SK-N-SH (cell line): ENCODE measurements at regions not wholly inside any gene's neighbourhood (a gene's known extent, or its start where the extent isn't known, plus 50 kb on each side); places are given as distances from the start of the nearest gene placed in this dataset.

Source experiments
- CTCF ChIA-PET: fragments of 300-600, 350-600 bp; formaldehyde crosslinking; extraction: SDS; loops from one replicate; lab custom pipeline; 2021; lab: Yijun Ruan, JAX
- POLR2A ChIA-PET: fragments of 350-600 bp; sonication (Branson Sonifier 250); formaldehyde crosslinking; extraction: SDS; loops from one replicate; lab custom pipeline; 2020; ENCODE audit warnings: antibody characterized with exemption, inconsistent platforms; lab: Yijun Ruan, JAX
- DNase-seq: peaks from one replicate; pipeline ENCODE4 v3.0.0; 2012
- H2AFZ ChIP-seq: fragments of 200-600 bp; sonication (generic); 2 replicates; pipeline ENCODE4 v1.8.1; 2016; ENCODE audit warnings: antibody characterized with exemption, mild to moderate bottlenecking, low read depth
- H3F3A ChIP-seq: fragments of 200-600 bp; sonication (generic); replicated peaks from 2 replicates; pipeline ENCODE3; 2016; ENCODE audit warnings: antibody characterized with exemption, mild to moderate bottlenecking; ENCODE audit not compliant: insufficient read depth
- H3K27ac ChIP-seq, 2 experiments: fragments of 200-500 bp in 1 of 2; fragments of 200-600 bp in 1 of 2; sonication (Bioruptor generic) in 1 of 2; sonication (generic), shearing (Covaris generic) in 1 of 2; 2 replicates each; pipeline versions ENCODE4 v1.5.1 to v1.6.1; 2014 to 2016; ENCODE audit warnings: low read depth in 2 of 2, inconsistent platforms in 1 of 2, low read length in 1 of 2, mild to moderate bottlenecking in 1 of 2, mixed read lengths in 1 of 2
- H3K27me3 ChIP-seq: fragments of 200-600 bp; sonication (generic), shearing (Covaris generic); 2 replicates; pipeline ENCODE4 v1.6.1; 2016; ENCODE audit warnings: mixed run types; ENCODE audit not compliant: insufficient read depth
- H3K36me3 ChIP-seq, 2 experiments: fragments of 200-500 bp in 1 of 2; fragments of 200-600 bp in 1 of 2; sonication (Bioruptor generic) in 1 of 2; sonication (generic) in 1 of 2; replicated peaks in 1 of 2; 2 replicates each; pipeline versions ENCODE3 to v1.5.1; 2014 to 2016; ENCODE audit warnings: low read length in 1 of 2, mild to moderate bottlenecking in 1 of 2; ENCODE audit not compliant: insufficient read depth in 2 of 2, control insufficient read depth in 1 of 2
- H3K4me1 ChIP-seq, 2 experiments: fragments of 200-500 bp in 1 of 2; fragments of 200-600 bp in 1 of 2; sonication (Bioruptor generic) in 1 of 2; sonication (generic), shearing (Covaris generic) in 1 of 2; 2 replicates each; pipeline versions ENCODE4 v1.5.1 to v1.6.1; 2014 to 2016; ENCODE audit warnings: low read depth in 1 of 2, low read length in 1 of 2, mixed run types in 1 of 2; ENCODE audit not compliant: insufficient read depth in 2 of 2, control insufficient read depth in 1 of 2
- H3K4me2 ChIP-seq: fragments of 200-600 bp; sonication (generic), shearing (Covaris generic); 2 replicates; pipeline ENCODE4 v1.6.1; 2017; ENCODE audit warnings: mixed run types
- H3K4me3 ChIP-seq, 2 experiments: fragments of 200-500 bp in 1 of 2; fragments of 200-600 bp in 1 of 2; sonication (Bioruptor generic) in 1 of 2; sonication (generic), shearing (Covaris generic) in 1 of 2; 2 replicates each; pipeline versions ENCODE4 v1.5.1 to v1.8.1; 2014 to 2016; ENCODE audit warnings: low read depth in 2 of 2, inconsistent platforms in 1 of 2, low read length in 1 of 2, mild to moderate bottlenecking in 1 of 2, mixed read lengths in 1 of 2, moderate library complexity in 1 of 2
- H3K79me2 ChIP-seq: fragments of 200-600 bp; sonication (generic); 2 replicates; pipeline ENCODE4 v1.8.1; 2017; ENCODE audit warnings: mild to moderate bottlenecking; ENCODE audit not compliant: insufficient read depth
- H3K9ac ChIP-seq: fragments of 200-600 bp; sonication (generic); 2 replicates; pipeline ENCODE4 v1.6.1; 2017; ENCODE audit warnings: mixed run types
- H3K9me2 ChIP-seq: fragments of 200-600 bp; sonication (generic); 2 replicates; pipeline ENCODE4 v1.6.1; 2017; ENCODE audit warnings: mixed run types
- H3K9me3 ChIP-seq: fragments of 200-600 bp; sonication (generic); 2 replicates; pipeline ENCODE4 v1.6.1; 2017; ENCODE audit warnings: mixed run types, mild to moderate bottlenecking, moderate library complexity
- H4K20me1 ChIP-seq: fragments of 200-600 bp; sonication (generic); 2 replicates; pipeline ENCODE4 v1.6.1; 2017; ENCODE audit warnings: mild to moderate bottlenecking, mixed run types; ENCODE audit not compliant: insufficient read depth
- ELF1 ChIP-seq: IDR thresholded peaks from 2 replicates; pipeline ENCODE4 v1.4.0; 2012
- EZH2phosphoT487 ChIP-seq: fragments of 200-600 bp; sonication (generic); IDR thresholded peaks from 2 replicates; pipeline ENCODE4 v1.6.1; 2017; ENCODE audit warnings: low read depth, mixed run types, mild to moderate bottlenecking, antibody characterized with exemption, moderate library complexity, borderline replicate concordance
- MEF2A ChIP-seq: IDR thresholded peaks from 2 replicates; pipeline ENCODE4 v1.4.0; 2012; ENCODE audit warnings: low read depth, borderline replicate concordance
- NRF1 ChIP-seq: IDR thresholded peaks from 2 replicates; pipeline ENCODE4 v1.6.1; 2012; ENCODE audit warnings: low read depth, mild to moderate bottlenecking, low read length
- POLR2AphosphoS5 ChIP-seq: IDR thresholded peaks from 2 replicates; pipeline ENCODE4 v1.6.1; 2012; ENCODE audit warnings: low read depth, low read length
- RAD21 ChIP-seq: IDR thresholded peaks from 2 replicates; pipeline ENCODE4 v1.6.1; 2012; ENCODE audit warnings: mild to moderate bottlenecking, low read length
- RCOR1 ChIP-seq: fragments of 150-350 bp; IDR thresholded peaks from 2 replicates; pipeline ENCODE4 v1.6.1; 2017; ENCODE audit warnings: antibody characterized with exemption, low read length
- RFX5 ChIP-seq: IDR thresholded peaks from 2 replicates; pipeline ENCODE4 v1.6.1; 2012; ENCODE audit warnings: mild to moderate bottlenecking, improper control_type of control experiment, low read length
- SIN3A ChIP-seq: IDR thresholded peaks from 2 replicates; pipeline ENCODE4 v1.6.1; 2012; ENCODE audit warnings: low read depth, mild to moderate bottlenecking, low read length, moderate library complexity, borderline replicate concordance
- TAF1 ChIP-seq: IDR thresholded peaks from 2 replicates; pipeline ENCODE4 v1.6.1; 2012; ENCODE audit warnings: low read depth, mild to moderate bottlenecking, low read length, moderate library complexity, borderline replicate concordance
- TCF12 ChIP-seq: IDR thresholded peaks from 2 replicates; pipeline ENCODE4 v1.4.0; 2012
- YY1 ChIP-seq: IDR thresholded peaks from 2 replicates; pipeline ENCODE4 v1.4.0; 2012; ENCODE audit warnings: low read depth, mild to moderate bottlenecking
- WGBS: methylation state at CpG from one replicate; pipeline ENCODE4 v1.1.6; 2017; ENCODE audit warnings: low lambda C conversion rate; 5-methylcytosine and 5-hydroxymethylcytosine counted together
- TF ChIP-seq, protein P1 (sequence below): fragments of 200-600 bp; sonication (generic); IDR thresholded peaks from 2 replicates; pipeline ENCODE4 v1.6.1; 2017; ENCODE audit warnings: antibody characterized with exemption, mild to moderate bottlenecking, moderate library complexity
- TF ChIP-seq, protein P2 (sequence below): IDR thresholded peaks from 2 replicates; pipeline ENCODE4; 2012
- TF ChIP-seq, protein P3 (sequence below): IDR thresholded peaks from 2 replicates; pipeline ENCODE4 v1.6.1; 2012; ENCODE audit warnings: mild to moderate bottlenecking, low read depth, low read length, moderate library complexity
- TF ChIP-seq, protein P4 (sequence below): IDR thresholded peaks from 2 replicates; pipeline ENCODE4 v1.4.0; 2012; ENCODE audit warnings: low read depth, borderline replicate concordance

DNA sequence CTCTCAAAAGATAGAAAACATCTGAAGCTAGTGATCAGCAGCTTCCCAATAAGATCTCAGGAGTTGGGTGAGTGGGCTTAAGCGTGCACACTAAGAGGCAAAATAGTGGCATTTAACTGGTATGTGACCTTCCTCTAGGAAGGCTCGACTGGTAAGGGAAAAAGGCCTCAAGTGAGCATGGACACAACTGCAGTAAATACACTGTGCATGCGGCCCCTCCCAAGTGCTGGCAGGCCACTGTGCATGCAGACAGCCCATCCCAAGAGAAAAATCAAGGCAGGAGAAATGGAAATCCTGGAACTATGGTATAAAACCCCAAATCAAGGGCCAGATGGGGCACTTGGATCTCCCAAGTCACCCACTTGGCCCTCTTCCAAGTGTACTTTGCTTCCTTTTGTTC, 112.7 kb downstream of the SMC2 start:
- Histone ChIP-seq H3K9me3 (no peaks in the 10 kb centered on the region), H3K4me3 (no peak overlapping the region), H4K20me1 (no peaks in the 10 kb centered on the region), H3F3A (no peaks in the 10 kb centered on the region), H3K27ac (no peak overlapping the region)
- CTCF ChIA-PET: no interaction called here
- TF ChIP-seq, protein P1, sequence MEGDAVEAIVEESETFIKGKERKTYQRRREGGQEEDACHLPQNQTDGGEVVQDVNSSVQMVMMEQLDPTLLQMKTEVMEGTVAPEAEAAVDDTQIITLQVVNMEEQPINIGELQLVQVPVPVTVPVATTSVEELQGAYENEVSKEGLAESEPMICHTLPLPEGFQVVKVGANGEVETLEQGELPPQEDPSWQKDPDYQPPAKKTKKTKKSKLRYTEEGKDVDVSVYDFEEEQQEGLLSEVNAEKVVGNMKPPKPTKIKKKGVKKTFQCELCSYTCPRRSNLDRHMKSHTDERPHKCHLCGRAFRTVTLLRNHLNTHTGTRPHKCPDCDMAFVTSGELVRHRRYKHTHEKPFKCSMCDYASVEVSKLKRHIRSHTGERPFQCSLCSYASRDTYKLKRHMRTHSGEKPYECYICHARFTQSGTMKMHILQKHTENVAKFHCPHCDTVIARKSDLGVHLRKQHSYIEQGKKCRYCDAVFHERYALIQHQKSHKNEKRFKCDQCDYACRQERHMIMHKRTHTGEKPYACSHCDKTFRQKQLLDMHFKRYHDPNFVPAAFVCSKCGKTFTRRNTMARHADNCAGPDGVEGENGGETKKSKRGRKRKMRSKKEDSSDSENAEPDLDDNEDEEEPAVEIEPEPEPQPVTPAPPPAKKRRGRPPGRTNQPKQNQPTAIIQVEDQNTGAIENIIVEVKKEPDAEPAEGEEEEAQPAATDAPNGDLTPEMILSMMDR: no peak
- TF ChIP-seq EZH2phosphoT487 (no peak), ELF1 (no peak)
- TF ChIP-seq, protein P2, sequence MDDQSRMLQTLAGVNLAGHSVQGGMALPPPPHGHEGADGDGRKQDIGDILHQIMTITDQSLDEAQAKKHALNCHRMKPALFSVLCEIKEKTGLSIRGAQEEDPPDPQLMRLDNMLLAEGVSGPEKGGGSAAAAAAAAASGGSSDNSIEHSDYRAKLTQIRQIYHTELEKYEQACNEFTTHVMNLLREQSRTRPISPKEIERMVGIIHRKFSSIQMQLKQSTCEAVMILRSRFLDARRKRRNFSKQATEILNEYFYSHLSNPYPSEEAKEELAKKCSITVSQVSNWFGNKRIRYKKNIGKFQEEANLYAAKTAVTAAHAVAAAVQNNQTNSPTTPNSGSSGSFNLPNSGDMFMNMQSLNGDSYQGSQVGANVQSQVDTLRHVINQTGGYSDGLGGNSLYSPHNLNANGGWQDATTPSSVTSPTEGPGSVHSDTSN: no peak
- TF ChIP-seq, protein P3, sequence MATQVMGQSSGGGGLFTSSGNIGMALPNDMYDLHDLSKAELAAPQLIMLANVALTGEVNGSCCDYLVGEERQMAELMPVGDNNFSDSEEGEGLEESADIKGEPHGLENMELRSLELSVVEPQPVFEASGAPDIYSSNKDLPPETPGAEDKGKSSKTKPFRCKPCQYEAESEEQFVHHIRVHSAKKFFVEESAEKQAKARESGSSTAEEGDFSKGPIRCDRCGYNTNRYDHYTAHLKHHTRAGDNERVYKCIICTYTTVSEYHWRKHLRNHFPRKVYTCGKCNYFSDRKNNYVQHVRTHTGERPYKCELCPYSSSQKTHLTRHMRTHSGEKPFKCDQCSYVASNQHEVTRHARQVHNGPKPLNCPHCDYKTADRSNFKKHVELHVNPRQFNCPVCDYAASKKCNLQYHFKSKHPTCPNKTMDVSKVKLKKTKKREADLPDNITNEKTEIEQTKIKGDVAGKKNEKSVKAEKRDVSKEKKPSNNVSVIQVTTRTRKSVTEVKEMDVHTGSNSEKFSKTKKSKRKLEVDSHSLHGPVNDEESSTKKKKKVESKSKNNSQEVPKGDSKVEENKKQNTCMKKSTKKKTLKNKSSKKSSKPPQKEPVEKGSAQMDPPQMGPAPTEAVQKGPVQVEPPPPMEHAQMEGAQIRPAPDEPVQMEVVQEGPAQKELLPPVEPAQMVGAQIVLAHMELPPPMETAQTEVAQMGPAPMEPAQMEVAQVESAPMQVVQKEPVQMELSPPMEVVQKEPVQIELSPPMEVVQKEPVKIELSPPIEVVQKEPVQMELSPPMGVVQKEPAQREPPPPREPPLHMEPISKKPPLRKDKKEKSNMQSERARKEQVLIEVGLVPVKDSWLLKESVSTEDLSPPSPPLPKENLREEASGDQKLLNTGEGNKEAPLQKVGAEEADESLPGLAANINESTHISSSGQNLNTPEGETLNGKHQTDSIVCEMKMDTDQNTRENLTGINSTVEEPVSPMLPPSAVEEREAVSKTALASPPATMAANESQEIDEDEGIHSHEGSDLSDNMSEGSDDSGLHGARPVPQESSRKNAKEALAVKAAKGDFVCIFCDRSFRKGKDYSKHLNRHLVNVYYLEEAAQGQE: no peak
- TF ChIP-seq, all 33 proteins: peak for 0
- Histone ChIP-seq H3K4me1 (no peaks in the 10 kb centered on the region), H3K4me2 (no peak overlapping the region), H3K9ac (no peak overlapping the region), H3K9me2 (no peaks in the 10 kb centered on the region), H3K79me2 (no peaks in the 10 kb centered on the region), H2AFZ (no peak overlapping the region), H3K27me3 (no peaks in the 10 kb centered on the region), H3K36me3 (no peaks in the 10 kb centered on the region)
- POLR2A ChIA-PET: no interaction called here
- DNase-seq: no peak
- WGBS: 20% methylated on average over 3 of the region's 3 CpGs

DNA sequence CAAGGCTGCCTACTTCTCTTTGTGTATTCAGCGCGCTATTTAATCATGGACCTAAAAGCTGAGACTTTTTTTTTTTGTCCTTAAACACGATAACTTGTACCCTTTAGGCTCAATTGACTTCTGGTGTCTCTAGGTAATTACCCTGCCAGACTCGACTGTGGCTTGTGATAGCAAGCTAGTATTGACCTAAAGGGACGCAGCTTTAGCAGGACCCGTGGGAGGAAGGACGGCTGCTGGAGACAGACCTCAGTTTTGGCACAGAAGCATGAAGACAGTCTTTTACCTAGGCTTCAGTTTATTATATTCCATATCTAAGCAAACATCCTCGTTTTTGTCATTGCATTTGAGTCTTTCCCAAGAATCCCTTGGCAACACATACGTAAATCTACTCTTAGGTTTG, 115.3 kb downstream of the SMC2 start:
- TF ChIP-seq NRF1: no peak
- TF ChIP-seq RAD21: no peak
- TF ChIP-seq MEF2A: no peak
- no peak for TF ChIP-seq RFX5
- TF ChIP-seq POLR2AphosphoS5: no peak
- no peak for TF ChIP-seq RCOR1
- TF ChIP-seq TCF12: no peak
- TF ChIP-seq, protein P4, sequence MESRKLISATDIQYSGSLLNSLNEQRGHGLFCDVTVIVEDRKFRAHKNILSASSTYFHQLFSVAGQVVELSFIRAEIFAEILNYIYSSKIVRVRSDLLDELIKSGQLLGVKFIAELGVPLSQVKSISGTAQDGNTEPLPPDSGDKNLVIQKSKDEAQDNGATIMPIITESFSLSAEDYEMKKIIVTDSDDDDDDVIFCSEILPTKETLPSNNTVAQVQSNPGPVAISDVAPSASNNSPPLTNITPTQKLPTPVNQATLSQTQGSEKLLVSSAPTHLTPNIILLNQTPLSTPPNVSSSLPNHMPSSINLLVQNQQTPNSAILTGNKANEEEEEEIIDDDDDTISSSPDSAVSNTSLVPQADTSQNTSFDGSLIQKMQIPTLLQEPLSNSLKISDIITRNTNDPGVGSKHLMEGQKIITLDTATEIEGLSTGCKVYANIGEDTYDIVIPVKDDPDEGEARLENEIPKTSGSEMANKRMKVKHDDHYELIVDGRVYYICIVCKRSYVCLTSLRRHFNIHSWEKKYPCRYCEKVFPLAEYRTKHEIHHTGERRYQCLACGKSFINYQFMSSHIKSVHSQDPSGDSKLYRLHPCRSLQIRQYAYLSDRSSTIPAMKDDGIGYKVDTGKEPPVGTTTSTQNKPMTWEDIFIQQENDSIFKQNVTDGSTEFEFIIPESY: no peak
- TF ChIP-seq SIN3A: no peak
- TF ChIP-seq, protein P1: no peak
- TF ChIP-seq YY1: no peak
- TF ChIP-seq TAF1: no peak
- H3K79me2 ChIP-seq: no peaks in the 10 kb centered on the region
- no peak for DNase-seq
- H3K9me2 ChIP-seq: no peaks in the 10 kb centered on the region
- CTCF ChIA-PET: no interaction called here
- H3K9ac ChIP-seq: no peak overlapping the region
- H3K27ac ChIP-seq: no peak overlapping the region
- POLR2A ChIA-PET: no interaction called here
- 36% methylated on average over 9 of the region's 9 CpGs for WGBS
- no peaks in the 10 kb centered on the region for H3K27me3 ChIP-seq
- H3K4me3 ChIP-seq: no peak overlapping the region
- no peak overlapping the region for H2AFZ ChIP-seq
- no peaks in the 10 kb centered on the region for H3K9me3 ChIP-seq
- H3K4me1 ChIP-seq: no peaks in the 10 kb centered on the region
- no peaks in the 10 kb centered on the region for H3F3A ChIP-seq
- H3K36me3 ChIP-seq: no peaks in the 10 kb centered on the region
- H3K4me2 ChIP-seq: no peak overlapping the region
- no peaks in the 10 kb centered on the region for H4K20me1 ChIP-seq
